ENCODE measurements at regions not wholly inside any gene's neighbourhood (a gene's known extent, or its start where the extent isn't known, plus 50 kb on each side); places are given as distances from the start of the nearest gene placed in this dataset.

GRCh38 chr2:12379143-12379542 is 337.6 kb upstream of the TRIB2 start:
- no peak for TF ChIP-seq CTCF (IDR thresholded peaks at IDR 0.05; ENCODE audit: control extremely low read depth, extremely low read depth)
- Histone ChIP-seq H3K4me3 (no peak overlapping the region), H3K36me3 (ENCODE audit: control insufficient read depth in 4 of 4, insufficient read depth in 4 of 4, low read length in 4 of 4) (no peaks in the 10 kb centered on the region), H3K27me3 (ENCODE audit: control insufficient read depth in 3 of 3, insufficient read depth in 3 of 3, low read length in 2 of 3) (no peaks in the 10 kb centered on the region), H3K27ac (ENCODE audit: low read depth in 1 of 2, low read length in 1 of 2) (no peak overlapping the region), H3K9me3 (ENCODE audit: control insufficient read depth in 4 of 4, insufficient read depth in 3 of 4, low read length in 3 of 4) (no peaks in the 10 kb centered on the region), H3K9ac (ENCODE audit: insufficient read depth in 1 of 2, low read length in 2 of 2) (no peak overlapping the region), H3K4me1 (ENCODE audit: control insufficient read depth in 5 of 5, insufficient read depth in 5 of 5, low read length in 5 of 5) (peaks cover 0 to 2% (median 0%) of the 10 kb centered on the region in 5 donors)
- DNase-seq (no peak), ATAC-seq (ENCODE audit: insufficient read depth, low FRiP score) (no peak)
- WGBS, 2 donors: 75 to 97% methylated on average over 1 of the region's 1 CpG

- H3K4me1 ChIP-seq (ENCODE audit: control insufficient read depth in 5 of 5, insufficient read depth in 5 of 5, low read length in 5 of 5): no peaks in the 10 kb centered on the region
- no peaks in the 10 kb centered on the region for H3K9me3 ChIP-seq (ENCODE audit: control insufficient read depth in 4 of 4, insufficient read depth in 3 of 4, low read length in 3 of 4)
- no peaks in the 10 kb centered on the region for H3K36me3 ChIP-seq (ENCODE audit: control insufficient read depth in 4 of 4, insufficient read depth in 4 of 4, low read length in 4 of 4)
- DNase-seq (no peak), ATAC-seq (ENCODE audit: insufficient read depth, low FRiP score) (no peak)
- no peak overlapping the region for H3K4me3 ChIP-seq
- WGBS, 2 donors: 91 to 92% methylated on average over 2 of the region's 2 CpGs
- no peak overlapping the region for H3K9ac ChIP-seq (ENCODE audit: insufficient read depth in 1 of 2, low read length in 2 of 2)
- H3K27ac ChIP-seq (ENCODE audit: low read depth in 1 of 2, low read length in 1 of 2): no peak overlapping the region
- no peak for TF ChIP-seq CTCF (IDR thresholded peaks at IDR 0.05; ENCODE audit: control extremely low read depth, extremely low read depth)
- no peaks in the 10 kb centered on the region for H3K27me3 ChIP-seq (ENCODE audit: control insufficient read depth in 3 of 3, insufficient read depth in 3 of 3, low read length in 2 of 3)
Observed at GRCh38 chr2:12381543-12382325, 335.0 kb upstream of the TRIB2 start.

DNA sequence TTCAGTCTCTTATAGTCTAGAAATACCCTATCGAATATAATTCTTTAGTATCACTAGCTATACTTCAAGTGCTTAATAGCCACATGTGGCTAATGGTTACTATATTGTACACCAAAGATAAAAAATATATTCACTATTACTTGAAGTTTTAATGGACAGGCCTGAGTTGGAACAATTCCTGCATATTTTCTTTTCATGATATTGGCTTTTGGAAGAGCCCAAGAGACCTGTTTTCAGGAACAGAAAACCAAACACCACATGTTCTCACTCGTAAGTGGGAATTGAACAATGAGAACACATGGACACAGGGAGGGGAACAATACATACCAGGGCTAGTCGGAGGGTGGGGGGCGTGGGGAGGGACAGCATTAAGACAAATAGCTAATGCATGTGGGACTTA is 334.4 kb upstream of the TRIB2 start:
- TF ChIP-seq CTCF (IDR thresholded peaks at IDR 0.05; ENCODE audit: control extremely low read depth, extremely low read depth): no peak
- 88 to 90% methylated on average over 4 of the region's 4 CpGs for WGBS, 2 donors

More for the DNA sequence above, 334.4 kb upstream of the TRIB2 start:
- no peaks in the 10 kb centered on the region for H3K36me3 ChIP-seq (ENCODE audit: control insufficient read depth in 4 of 4, insufficient read depth in 4 of 4, low read length in 4 of 4)
- no peak for DNase-seq
- no peak overlapping the region for H3K9ac ChIP-seq (ENCODE audit: insufficient read depth in 1 of 2, low read length in 2 of 2)
- H3K4me1 ChIP-seq (ENCODE audit: control insufficient read depth in 5 of 5, insufficient read depth in 5 of 5, low read length in 5 of 5): no peaks in the 10 kb centered on the region
- H3K9me3 ChIP-seq (ENCODE audit: control insufficient read depth in 4 of 4, insufficient read depth in 3 of 4, low read length in 3 of 4): no peaks in the 10 kb centered on the region
- no peak for ATAC-seq (ENCODE audit: insufficient read depth, low FRiP score)
- no peak overlapping the region for H3K4me3 ChIP-seq
- no peaks in the 10 kb centered on the region for H3K27me3 ChIP-seq (ENCODE audit: control insufficient read depth in 3 of 3, insufficient read depth in 3 of 3, low read length in 2 of 3)
- H3K27ac ChIP-seq (ENCODE audit: low read depth in 1 of 2, low read length in 1 of 2): no peak overlapping the region

All from lung (tissue), 11 donors.